SK-N-SH (cell line): ENCODE measurements at regions not wholly inside any gene's neighbourhood (a gene's known extent, or its start where the extent isn't known, plus 50 kb on each side); places are given as distances from the start of the nearest gene placed in this dataset.

Source experiments
- CTCF ChIA-PET: fragments of 300-600, 350-600 bp; formaldehyde crosslinking; extraction: SDS; loops from one replicate; lab custom pipeline; 2021; lab: Yijun Ruan, JAX
- POLR2A ChIA-PET: fragments of 350-600 bp; sonication (Branson Sonifier 250); formaldehyde crosslinking; extraction: SDS; loops from one replicate; lab custom pipeline; 2020; ENCODE audit warnings: antibody characterized with exemption, inconsistent platforms; lab: Yijun Ruan, JAX
- DNase-seq: peaks from one replicate; pipeline ENCODE4 v3.0.0; 2012
- H2AFZ ChIP-seq: fragments of 200-600 bp; sonication (generic); 2 replicates; pipeline ENCODE4 v1.8.1; 2016; ENCODE audit warnings: antibody characterized with exemption, mild to moderate bottlenecking, low read depth
- H3F3A ChIP-seq: fragments of 200-600 bp; sonication (generic); replicated peaks from 2 replicates; pipeline ENCODE3; 2016; ENCODE audit warnings: antibody characterized with exemption, mild to moderate bottlenecking; ENCODE audit not compliant: insufficient read depth
- H3K27ac ChIP-seq, 2 experiments: fragments of 200-500 bp in 1 of 2; fragments of 200-600 bp in 1 of 2; sonication (Bioruptor generic) in 1 of 2; sonication (generic), shearing (Covaris generic) in 1 of 2; 2 replicates each; pipeline versions ENCODE4 v1.5.1 to v1.6.1; 2014 to 2016; ENCODE audit warnings: low read depth in 2 of 2, inconsistent platforms in 1 of 2, low read length in 1 of 2, mild to moderate bottlenecking in 1 of 2, mixed read lengths in 1 of 2
- H3K27me3 ChIP-seq: fragments of 200-600 bp; sonication (generic), shearing (Covaris generic); 2 replicates; pipeline ENCODE4 v1.6.1; 2016; ENCODE audit warnings: mixed run types; ENCODE audit not compliant: insufficient read depth
- H3K36me3 ChIP-seq, 2 experiments: fragments of 200-500 bp in 1 of 2; fragments of 200-600 bp in 1 of 2; sonication (Bioruptor generic) in 1 of 2; sonication (generic) in 1 of 2; replicated peaks in 1 of 2; 2 replicates each; pipeline versions ENCODE3 to v1.5.1; 2014 to 2016; ENCODE audit warnings: low read length in 1 of 2, mild to moderate bottlenecking in 1 of 2; ENCODE audit not compliant: insufficient read depth in 2 of 2, control insufficient read depth in 1 of 2
- H3K4me1 ChIP-seq, 2 experiments: fragments of 200-500 bp in 1 of 2; fragments of 200-600 bp in 1 of 2; sonication (Bioruptor generic) in 1 of 2; sonication (generic), shearing (Covaris generic) in 1 of 2; 2 replicates each; pipeline versions ENCODE4 v1.5.1 to v1.6.1; 2014 to 2016; ENCODE audit warnings: low read depth in 1 of 2, low read length in 1 of 2, mixed run types in 1 of 2; ENCODE audit not compliant: insufficient read depth in 2 of 2, control insufficient read depth in 1 of 2
- H3K4me2 ChIP-seq: fragments of 200-600 bp; sonication (generic), shearing (Covaris generic); 2 replicates; pipeline ENCODE4 v1.6.1; 2017; ENCODE audit warnings: mixed run types
- H3K4me3 ChIP-seq, 2 experiments: fragments of 200-500 bp in 1 of 2; fragments of 200-600 bp in 1 of 2; sonication (Bioruptor generic) in 1 of 2; sonication (generic), shearing (Covaris generic) in 1 of 2; 2 replicates each; pipeline versions ENCODE4 v1.5.1 to v1.8.1; 2014 to 2016; ENCODE audit warnings: low read depth in 2 of 2, inconsistent platforms in 1 of 2, low read length in 1 of 2, mild to moderate bottlenecking in 1 of 2, mixed read lengths in 1 of 2, moderate library complexity in 1 of 2
- H3K79me2 ChIP-seq: fragments of 200-600 bp; sonication (generic); 2 replicates; pipeline ENCODE4 v1.8.1; 2017; ENCODE audit warnings: mild to moderate bottlenecking; ENCODE audit not compliant: insufficient read depth
- H3K9ac ChIP-seq: fragments of 200-600 bp; sonication (generic); 2 replicates; pipeline ENCODE4 v1.6.1; 2017; ENCODE audit warnings: mixed run types
- H3K9me2 ChIP-seq: fragments of 200-600 bp; sonication (generic); 2 replicates; pipeline ENCODE4 v1.6.1; 2017; ENCODE audit warnings: mixed run types
- H3K9me3 ChIP-seq: fragments of 200-600 bp; sonication (generic); 2 replicates; pipeline ENCODE4 v1.6.1; 2017; ENCODE audit warnings: mixed run types, mild to moderate bottlenecking, moderate library complexity
- H4K20me1 ChIP-seq: fragments of 200-600 bp; sonication (generic); 2 replicates; pipeline ENCODE4 v1.6.1; 2017; ENCODE audit warnings: mild to moderate bottlenecking, mixed run types; ENCODE audit not compliant: insufficient read depth
- CHD2 ChIP-seq: fragments of 150-350 bp; IDR thresholded peaks from 2 replicates; pipeline ENCODE4 v1.6.1; 2018; ENCODE audit warnings: low read length; ENCODE audit not compliant: partially characterized antibody
- ELF1 ChIP-seq: IDR thresholded peaks from 2 replicates; pipeline ENCODE4 v1.4.0; 2012
- EZH2phosphoT487 ChIP-seq: fragments of 200-600 bp; sonication (generic); IDR thresholded peaks from 2 replicates; pipeline ENCODE4 v1.6.1; 2017; ENCODE audit warnings: low read depth, mixed run types, mild to moderate bottlenecking, antibody characterized with exemption, moderate library complexity, borderline replicate concordance
- FOXJ3 ChIP-seq: sonication (generic); formaldehyde crosslinking; IDR thresholded peaks from 2 replicates; pipeline ENCODE4 v1.5.1; 2020; ENCODE audit warnings: mild to moderate bottlenecking, missing genetic modification reagents
- IRF3 ChIP-seq: fragments of 150-350 bp; IDR thresholded peaks from 2 replicates; pipeline ENCODE4 v1.6.1; 2016; ENCODE audit warnings: mild to moderate bottlenecking, low read depth, low read length
- NFIC ChIP-seq: IDR thresholded peaks from 2 replicates; pipeline ENCODE4 v1.4.0; 2012; ENCODE audit warnings: borderline replicate concordance
- NRF1 ChIP-seq: IDR thresholded peaks from 2 replicates; pipeline ENCODE4 v1.6.1; 2012; ENCODE audit warnings: low read depth, mild to moderate bottlenecking, low read length
- PBX3 ChIP-seq: IDR thresholded peaks from 2 replicates; pipeline ENCODE4; 2012
- POLR2AphosphoS5 ChIP-seq: IDR thresholded peaks from 2 replicates; pipeline ENCODE4 v1.6.1; 2012; ENCODE audit warnings: low read depth, low read length
- RCOR1 ChIP-seq: fragments of 150-350 bp; IDR thresholded peaks from 2 replicates; pipeline ENCODE4 v1.6.1; 2017; ENCODE audit warnings: antibody characterized with exemption, low read length
- RFX5 ChIP-seq: IDR thresholded peaks from 2 replicates; pipeline ENCODE4 v1.6.1; 2012; ENCODE audit warnings: mild to moderate bottlenecking, improper control_type of control experiment, low read length
- RXRA ChIP-seq: IDR thresholded peaks from 2 replicates; pipeline ENCODE4 v1.4.0; 2012; ENCODE audit warnings: low read depth, mild to moderate bottlenecking, borderline replicate concordance
- SIN3A ChIP-seq: IDR thresholded peaks from 2 replicates; pipeline ENCODE4 v1.6.1; 2012; ENCODE audit warnings: low read depth, mild to moderate bottlenecking, low read length, moderate library complexity, borderline replicate concordance
- SMC3 ChIP-seq: IDR thresholded peaks from 2 replicates; pipeline ENCODE4 v1.6.1; 2012; ENCODE audit warnings: low read depth, low read length, improper control_type of control experiment
- TAF1 ChIP-seq: IDR thresholded peaks from 2 replicates; pipeline ENCODE4 v1.6.1; 2012; ENCODE audit warnings: low read depth, mild to moderate bottlenecking, low read length, moderate library complexity, borderline replicate concordance
- USF1 ChIP-seq: IDR thresholded peaks from 2 replicates; pipeline ENCODE4 v1.4.0; 2012; ENCODE audit warnings: low read depth, borderline replicate concordance
- ZBTB33 ChIP-seq: IDR thresholded peaks from 2 replicates; pipeline ENCODE4 v1.4.0; 2012; ENCODE audit warnings: low read depth, borderline replicate concordance
- WGBS: methylation state at CpG from one replicate; pipeline ENCODE4 v1.1.6; 2017; ENCODE audit warnings: low lambda C conversion rate; 5-methylcytosine and 5-hydroxymethylcytosine counted together

- H3K9me3 ChIP-seq = no peaks in the 10 kb centered on the region
- no peaks in the 10 kb centered on the region for H3K4me1 ChIP-seq
- ChIA-PET CTCF (interaction anchor here (1.1 kb wide), 1 partner anchor 19 kb away, joined by 3 read pairs; no protein-coding TSS in a partner anchor), POLR2A (no interaction called here)
- TF ChIP-seq RXRA = no peak
- no peak for TF ChIP-seq NRF1
- TF ChIP-seq EZH2phosphoT487 = no peak
- no peak for TF ChIP-seq USF1
- no peak for TF ChIP-seq SMC3
- TF ChIP-seq PBX3 = no peak
- no peak for TF ChIP-seq ELF1
- TF ChIP-seq NFIC = no peak
- no peak overlapping the region for H3K27ac ChIP-seq
- no peaks in the 10 kb centered on the region for H3K36me3 ChIP-seq
- WGBS = 0% methylated on average over 1 of the region's 1 CpG
- H3K9me2 ChIP-seq = no peaks in the 10 kb centered on the region
- no peak overlapping the region for H3K9ac ChIP-seq
- no peaks in the 10 kb centered on the region for H4K20me1 ChIP-seq
- no peaks in the 10 kb centered on the region for H3F3A ChIP-seq
- H3K4me3 ChIP-seq = no peak overlapping the region
- no peaks in the 10 kb centered on the region for H3K27me3 ChIP-seq
- no peak for DNase-seq
- H2AFZ ChIP-seq = no peak overlapping the region
- H3K79me2 ChIP-seq = no peaks in the 10 kb centered on the region
- no peak overlapping the region for H3K4me2 ChIP-seq
Observed at GRCh38 chr10:124325998-124326636, 92.6 kb downstream of the OAT start.

GRCh38 chr10:124325633-124325914 is 93.1 kb downstream of the OAT start:
- no peaks in the 10 kb centered on the region for H3F3A ChIP-seq
- no peak overlapping the region for H2AFZ ChIP-seq
- DNase-seq = no peak
- H3K4me1 ChIP-seq = no peaks in the 10 kb centered on the region
- H3K9me3 ChIP-seq = no peaks in the 10 kb centered on the region
- H3K9ac ChIP-seq = no peak overlapping the region
- no peaks in the 10 kb centered on the region for H4K20me1 ChIP-seq
- H3K36me3 ChIP-seq = no peaks in the 10 kb centered on the region
- no peak overlapping the region for H3K27ac ChIP-seq
- no peak overlapping the region for H3K4me3 ChIP-seq
- no peaks in the 10 kb centered on the region for H3K9me2 ChIP-seq
- ChIA-PET POLR2A (no interaction called here), CTCF (no interaction called here)
- H3K27me3 ChIP-seq = no peaks in the 10 kb centered on the region
- H3K4me2 ChIP-seq = no peak overlapping the region
- no peak for TF ChIP-seq ZBTB33
- TF ChIP-seq RCOR1 = no peak
- no peak for TF ChIP-seq NRF1
- no peak for TF ChIP-seq CHD2
- no peak for TF ChIP-seq POLR2AphosphoS5
- no peak for TF ChIP-seq IRF3
- TF ChIP-seq FOXJ3 (CRISPR knock-in tag) = no peak
- no peak for TF ChIP-seq TAF1
- no peak for TF ChIP-seq SIN3A
- TF ChIP-seq RFX5 = no peak
- TF ChIP-seq EZH2phosphoT487 = no peak
- H3K79me2 ChIP-seq = no peaks in the 10 kb centered on the region
- WGBS = 28% methylated on average over 3 of the region's 3 CpGs
